Activated T-cell treated with anti-CD3 and anti-CD28 coated beads for 1 hour (primary cell): ENCODE measurements at regions not wholly inside any gene's neighbourhood (a gene's known extent, or its start where the extent isn't known, plus 50 kb on each side); places are given as distances from the start of the nearest gene placed in this dataset.
"Not testable (repeated sequence)": the region's sequence is repeated elsewhere in the genome, so short reads cannot be mapped to it uniquely, and the experiment has no call there.

ENCODE experiments used
- DNase-seq: peaks from one replicate; pipeline ENCODE4 v3.0.0-alpha.2; 2020; ENCODE audit warnings: low read depth

DNA sequence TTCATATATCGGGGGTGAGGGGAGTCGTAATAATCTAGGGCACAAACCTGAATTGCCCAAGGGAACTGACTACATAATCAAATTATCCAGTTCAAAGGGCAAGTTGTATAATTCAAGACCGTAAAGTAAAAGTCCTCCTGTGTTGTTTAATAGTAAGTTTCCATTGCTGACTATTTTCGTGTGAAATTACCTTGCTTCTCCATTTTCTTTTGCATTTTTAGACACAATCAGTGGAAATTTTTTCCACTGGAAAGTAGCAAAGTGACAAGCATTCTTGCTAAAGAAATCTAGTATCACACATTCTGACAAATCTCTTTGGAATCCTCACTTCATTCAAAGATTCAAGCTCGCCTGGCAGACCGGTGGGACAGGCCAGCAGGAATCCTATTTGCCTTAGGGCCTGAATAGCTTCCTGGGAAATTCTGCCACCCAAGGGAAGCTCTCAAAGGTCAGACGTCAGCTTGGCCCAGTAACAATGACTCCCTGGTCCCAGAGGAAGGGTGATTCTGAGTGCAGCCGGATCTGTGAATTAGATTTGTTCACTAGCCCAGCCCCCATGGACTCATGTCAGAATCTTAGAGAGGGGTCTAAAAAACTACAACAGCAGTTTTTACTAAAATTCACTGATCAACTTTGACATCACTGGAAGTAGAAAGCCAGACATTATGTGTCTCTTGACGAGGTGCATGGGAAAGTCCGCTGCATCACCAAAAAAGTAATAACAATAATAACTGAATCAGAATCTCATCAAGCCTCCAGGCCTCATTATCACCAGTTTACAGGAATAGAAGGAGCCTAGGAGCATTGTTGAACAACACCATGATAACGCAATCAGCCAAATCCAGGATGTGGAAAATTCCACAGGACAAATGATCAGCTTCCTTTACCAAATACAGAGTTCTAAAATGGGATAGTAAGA lies 161.0 kb downstream of the SKIDA1 start:
- no peak for DNase-seq

DNA sequence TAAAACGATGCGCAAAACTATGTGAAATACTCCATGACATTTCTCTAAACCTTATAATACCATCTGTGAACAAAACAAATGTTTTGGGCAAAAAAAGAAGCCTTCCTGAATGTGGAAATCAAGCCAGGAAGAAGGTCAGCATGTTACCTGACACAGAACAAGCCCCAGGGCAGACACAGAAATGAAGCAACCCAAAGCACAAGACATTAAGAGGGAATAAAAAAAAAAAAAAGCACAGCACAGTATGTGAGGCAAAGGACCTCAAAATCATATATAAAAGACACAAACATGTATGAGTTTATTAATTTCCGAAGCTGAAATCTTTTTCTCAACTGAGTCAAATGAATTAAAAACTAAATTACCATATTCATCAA lies 161.8 kb downstream of the SKIDA1 start:
- DNase-seq, result no peak

DNA sequence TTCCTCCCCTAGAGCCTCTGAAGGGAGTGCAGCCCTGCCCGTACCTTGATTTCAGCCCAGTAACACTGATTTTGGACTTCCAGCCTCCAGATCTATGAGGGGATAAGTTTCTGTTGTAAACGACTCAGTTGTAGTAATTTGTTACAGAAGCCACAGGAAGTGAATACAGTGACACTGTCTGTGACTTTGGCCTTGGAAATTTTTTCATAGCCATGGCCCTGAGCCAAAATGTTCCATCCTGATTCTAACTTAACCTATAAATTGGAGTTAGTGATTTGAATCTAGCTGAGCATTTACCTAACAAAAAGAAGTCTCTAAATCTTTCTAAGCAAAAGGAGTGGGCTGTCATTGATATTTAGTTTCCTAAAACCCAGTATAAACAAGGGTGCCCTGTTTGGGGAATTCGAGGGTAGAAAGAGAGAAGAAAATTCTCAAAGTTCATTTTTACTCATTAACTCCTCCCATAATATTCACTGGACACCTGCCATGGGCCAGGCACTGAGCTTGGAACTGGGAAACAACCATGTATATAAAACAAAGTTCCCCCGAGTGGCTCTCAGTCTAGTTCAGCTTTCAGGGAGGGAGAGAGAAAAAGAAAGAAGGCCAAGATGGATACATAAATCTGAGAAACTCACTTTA lies 162.3 kb downstream of the SKIDA1 start:
- no peak for DNase-seq

DNA sequence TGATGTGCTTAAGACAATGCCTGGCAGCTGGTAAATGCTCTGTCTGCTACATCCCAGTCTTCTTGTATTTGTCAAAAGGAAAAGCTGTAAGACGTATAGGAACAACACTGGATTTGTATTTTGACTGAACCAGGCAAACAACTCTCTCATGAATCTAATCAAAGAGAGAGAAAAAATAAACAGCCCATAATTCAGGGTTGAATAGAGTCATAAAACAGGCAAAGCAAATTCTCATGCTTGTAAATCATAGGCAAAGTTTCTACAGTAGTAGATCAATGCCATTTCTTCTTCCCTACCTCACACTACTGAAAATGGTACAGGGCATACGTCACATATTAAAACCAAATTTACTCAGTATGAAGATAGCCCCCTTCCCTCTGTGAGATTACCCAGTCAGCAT lies 166.3 kb downstream of the SKIDA1 start:
- DNase-seq, result no peak

DNA sequence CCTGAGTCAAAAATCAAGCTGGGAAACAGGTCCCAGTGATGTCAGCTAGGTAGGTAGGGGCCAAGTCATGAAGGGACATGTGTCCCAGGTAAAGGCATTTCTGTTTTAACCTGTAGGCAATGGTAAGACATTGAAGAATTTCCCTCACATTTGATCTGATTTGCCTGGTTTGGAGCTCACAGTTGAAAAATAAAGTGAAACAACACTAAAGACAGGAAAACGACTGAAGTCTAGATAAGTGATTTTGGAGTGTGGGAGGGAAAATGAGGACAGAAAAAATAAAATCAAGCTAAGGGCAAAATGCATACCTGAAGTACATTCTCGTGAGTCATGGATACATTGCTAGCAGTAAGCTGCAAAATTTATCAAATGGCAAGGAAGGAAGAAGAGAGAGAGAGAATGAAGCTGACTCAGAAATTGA lies 169.9 kb downstream of the SKIDA1 start:
- DNase-seq, result no peak

DNA sequence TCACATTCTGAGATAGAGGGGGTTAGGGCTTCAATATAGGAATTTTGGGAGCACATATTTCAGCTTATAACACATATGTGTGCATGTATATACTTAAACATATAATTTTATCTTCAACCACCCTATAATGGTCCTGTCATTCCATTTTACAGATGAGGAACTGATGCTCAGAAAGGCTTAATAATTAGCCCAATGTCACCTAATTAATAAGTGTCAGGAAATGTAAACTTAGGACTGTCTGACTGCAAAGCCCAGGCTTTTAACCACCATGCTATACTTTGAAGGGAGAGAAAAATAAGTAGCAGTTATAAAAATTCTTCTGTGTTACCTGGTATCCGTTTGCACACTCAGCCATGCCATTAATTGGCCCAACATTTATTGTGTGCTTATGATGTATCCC lies 172.6 kb downstream of the SKIDA1 start:
- no peak for DNase-seq

DNA sequence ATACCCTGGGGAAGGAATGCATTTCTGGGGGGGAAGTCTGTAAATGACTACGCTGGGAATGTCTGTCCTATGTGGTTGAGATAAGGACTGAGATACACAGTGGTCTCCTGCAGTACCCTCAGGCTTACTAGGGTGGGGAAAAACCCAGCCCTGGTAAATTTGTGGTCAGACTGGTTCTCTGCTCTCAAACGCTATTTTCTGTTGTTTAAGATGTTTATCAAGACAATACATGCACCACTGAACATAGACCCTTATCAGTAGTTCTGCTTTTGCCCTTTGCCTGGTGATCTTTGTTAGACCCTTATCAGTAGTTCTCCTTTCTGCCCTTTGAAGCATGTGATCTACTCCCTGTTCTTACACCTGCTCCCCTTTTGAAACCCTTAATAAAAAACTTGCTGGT lies 173.9 kb downstream of the SKIDA1 start:
- DNase-seq, result not testable (repeated sequence)

DNA sequence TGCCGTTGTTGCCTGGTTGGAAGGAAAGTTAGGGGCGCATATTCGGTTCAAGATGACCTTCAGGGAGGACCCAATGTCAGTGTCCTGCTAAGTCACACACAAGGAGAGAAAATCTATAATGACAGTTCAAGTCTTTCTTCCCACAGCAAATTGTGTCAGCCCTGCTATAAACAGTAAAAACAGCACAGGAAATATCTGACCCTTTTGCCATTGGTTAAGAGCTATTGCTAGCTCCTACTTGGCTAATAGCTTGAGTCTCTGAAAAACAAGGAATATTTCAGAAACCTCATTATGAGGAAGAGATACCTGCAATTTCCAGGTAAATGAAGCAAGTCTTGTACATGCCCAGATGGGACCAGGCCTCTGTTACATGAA lies 175.6 kb downstream of the SKIDA1 start:
- DNase-seq, result no peak

DNA sequence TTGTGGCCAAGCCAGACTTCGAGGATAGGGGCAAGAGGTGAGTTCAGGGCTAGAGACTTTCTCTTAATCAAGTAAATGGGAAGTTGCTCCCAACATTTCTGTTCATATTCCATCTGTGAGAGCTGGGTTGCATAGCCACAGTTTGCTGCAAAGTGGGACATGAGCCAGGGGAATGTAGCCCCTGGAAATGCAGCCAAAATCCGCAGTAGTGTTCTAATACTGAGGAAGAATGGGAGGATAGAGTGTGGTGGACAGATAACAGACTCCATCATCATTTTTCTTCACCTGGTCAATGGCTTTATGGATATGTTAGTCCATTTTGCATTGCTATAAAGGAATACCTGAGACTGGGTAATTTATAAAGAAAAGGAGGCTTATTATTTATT lies 177.7 kb downstream of the SKIDA1 start:
- no peak for DNase-seq

DNA sequence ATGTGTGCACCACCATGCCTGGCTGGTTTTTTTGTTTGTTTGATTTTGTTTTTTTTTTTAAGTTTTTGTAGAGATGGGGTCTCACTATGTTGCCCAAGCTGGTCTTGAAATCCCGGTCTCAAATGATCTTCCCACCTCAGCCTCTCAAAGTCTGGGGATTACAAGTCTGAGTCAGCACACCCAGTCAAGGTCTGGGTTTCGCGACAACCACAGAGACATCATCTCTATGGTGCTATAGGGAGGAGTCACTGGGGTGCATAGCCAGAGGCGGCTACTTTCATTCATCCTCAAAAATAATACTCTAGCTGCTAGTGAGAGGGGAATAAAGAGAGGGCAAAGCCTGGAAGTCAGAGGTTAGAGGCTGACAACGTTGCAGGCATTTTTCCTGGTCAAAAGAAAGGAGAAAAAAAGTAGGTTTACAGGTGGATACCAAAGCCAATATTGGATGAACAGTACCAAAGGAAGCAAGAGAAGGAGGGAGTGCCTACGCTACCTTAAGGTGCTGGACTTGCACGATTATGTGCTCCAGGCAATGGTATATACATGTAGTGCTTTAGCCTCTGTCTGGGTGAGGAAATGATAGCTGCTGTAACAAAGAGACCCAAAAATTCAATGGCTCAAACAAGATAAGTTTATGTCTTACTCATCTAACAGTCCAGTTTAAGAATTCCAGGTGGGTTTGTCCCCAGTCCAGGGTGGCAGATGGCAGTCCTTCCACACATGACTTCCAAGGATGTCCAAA lies 178.3 kb downstream of the SKIDA1 start:
- DNase-seq, result no peak

DNA sequence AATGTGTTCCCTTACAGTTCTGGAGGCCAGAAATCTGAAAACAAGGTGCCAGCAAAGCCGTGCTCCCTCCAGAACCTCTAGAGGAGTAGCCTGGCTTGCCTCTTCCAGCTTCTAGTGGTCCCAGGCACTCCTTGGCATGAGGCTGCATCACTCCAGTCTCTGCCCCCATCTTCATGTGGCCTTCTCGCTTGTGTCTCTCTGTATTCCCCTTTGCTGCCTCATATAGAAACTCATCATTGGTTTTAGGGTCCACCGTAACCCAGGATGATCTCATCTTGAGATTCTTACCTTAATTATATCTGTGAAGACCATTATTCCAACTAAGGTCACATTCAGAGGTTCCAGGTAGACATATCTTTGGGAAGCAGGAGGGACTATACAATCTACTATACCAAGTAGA lies 182.4 kb downstream of the SKIDA1 start:
- DNase-seq, result no peak

DNA sequence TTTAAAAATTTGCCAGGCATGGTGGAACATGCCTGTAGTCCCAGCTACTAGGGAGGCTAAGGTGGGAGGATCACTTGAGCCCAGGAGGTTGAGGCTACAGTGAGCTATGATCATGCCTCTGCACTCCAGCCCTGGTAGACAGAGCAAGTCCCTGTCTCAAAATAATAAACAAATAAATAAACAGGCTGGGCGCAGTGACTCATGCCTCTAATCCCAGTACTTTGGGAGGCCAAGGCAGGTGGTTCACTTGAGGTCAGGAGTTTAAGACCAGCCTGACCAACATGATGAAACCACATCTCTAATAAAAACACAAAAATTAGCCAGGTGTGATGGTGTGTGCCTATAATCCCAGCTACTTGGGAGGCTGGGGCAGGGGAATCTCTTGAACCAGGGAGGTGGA lies 183.0 kb downstream of the SKIDA1 start:
- DNase-seq, result not testable (repeated sequence)

DNA sequence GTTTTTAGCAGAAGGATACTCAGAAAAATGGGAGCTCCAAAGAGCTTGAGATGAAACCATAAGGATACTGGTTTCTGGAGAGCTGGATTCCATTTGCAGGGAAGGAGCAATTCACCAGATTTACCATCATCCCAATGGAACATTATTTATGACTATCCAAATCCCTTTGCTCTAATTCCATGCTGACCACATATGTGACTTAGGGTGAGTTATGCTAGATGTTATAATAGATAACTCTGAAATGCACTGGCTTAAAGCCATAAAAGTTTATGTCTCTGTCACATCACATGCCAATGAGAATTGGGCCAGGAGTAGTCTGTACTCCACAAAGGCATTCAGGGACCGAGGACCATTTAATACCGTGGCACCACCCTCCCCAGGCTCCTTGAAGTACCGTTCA lies 185.2 kb downstream of the SKIDA1 start:
- DNase-seq, result no peak

DNA sequence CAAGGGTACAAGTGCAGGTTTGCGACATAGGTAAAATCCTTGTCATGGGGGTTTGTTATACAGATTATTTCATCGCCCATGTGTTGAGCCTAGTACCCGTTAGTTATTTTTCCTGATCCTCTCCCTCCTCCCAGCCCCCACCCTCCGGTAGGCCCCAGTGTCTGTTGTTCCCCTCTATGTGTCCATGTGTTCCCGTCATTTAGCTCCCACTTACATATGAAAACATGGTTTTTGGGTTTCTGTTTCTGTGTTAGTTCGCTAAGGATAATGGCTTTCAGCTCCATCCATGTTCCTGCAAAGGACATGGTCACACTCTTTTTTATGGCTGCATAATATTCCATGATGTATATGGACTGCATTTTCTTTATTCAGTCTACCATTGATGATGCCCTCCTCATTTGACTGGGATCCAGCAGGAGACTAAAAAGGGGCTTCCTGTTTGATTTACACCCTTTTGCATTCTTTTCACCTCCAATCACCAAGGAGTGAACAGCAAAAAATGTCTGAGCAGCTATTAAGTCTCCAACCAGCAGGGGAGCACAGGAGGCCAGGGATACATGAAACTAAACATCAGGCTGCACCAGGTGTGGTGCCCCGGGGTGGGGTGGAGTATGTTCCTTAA lies 188.2 kb downstream of the SKIDA1 start:
- no peak for DNase-seq

DNA sequence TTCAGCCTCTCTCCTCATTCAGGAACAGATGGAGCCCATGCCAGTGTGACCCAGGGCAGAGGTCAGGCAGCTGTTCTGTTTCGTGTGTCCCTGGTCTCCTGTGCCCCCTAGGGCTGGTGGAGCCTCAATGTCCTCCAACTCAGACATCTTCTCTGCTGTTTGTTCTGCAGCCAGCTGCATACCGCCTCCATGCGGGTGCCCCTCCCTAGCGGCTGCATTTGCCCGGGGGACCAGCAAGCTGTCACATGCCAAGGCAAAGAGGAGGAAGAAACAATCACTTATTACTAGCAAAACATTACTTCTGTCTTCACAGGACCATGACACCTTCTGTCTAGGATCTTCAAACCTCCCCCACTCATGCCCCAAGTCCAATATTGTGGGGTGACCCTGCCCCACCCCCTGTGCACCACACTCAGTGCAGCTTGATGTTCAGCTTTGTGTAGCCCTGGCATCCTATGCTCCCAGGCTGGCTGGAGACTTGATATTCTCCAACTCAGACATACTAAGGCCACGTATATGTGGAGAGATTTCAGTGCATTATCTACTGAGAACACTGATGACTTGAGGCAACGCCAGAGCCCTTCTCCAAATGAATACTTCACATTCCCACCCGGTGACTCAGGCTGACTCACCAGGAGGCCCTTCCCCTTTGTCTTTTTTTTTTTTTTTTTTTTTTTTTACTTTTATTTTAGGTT lies 188.9 kb downstream of the SKIDA1 start:
- no peak for DNase-seq

DNA sequence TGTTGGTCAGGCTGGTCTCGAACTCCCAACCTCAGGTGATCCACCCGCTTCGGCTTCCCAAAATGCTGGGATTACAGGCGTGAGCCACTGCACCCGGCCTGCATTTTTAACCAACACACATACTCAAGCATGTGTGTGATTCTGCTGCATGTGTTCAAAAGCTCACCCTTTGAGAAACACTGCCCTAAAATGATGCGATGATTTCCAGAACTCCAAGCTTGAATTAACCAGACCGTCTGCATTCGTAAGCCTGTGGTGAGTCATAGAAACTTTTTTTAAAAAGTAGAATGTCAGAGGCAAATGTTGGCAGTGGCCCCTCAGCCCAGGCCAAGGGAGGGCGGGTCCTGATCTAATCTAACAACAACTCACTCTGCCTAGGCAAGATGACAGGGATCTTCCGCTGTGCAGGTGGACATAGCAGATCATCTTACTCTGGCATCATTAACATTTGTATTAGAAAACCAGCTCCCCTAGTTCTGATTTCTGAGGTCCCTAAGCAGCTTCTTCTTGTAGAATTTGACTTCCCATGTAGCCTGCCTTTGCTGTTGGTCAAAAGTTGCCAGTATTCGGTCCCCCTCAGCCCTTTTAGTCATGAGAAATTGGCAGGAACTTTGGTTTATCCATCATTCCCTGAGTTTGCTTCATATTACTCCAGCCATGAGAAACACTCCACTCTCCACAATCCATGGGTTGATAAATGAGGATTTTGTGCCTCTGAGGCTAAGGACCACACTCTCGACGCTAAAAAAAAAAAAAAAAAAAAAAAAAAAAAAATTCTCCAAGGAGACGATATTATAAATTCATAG lies 190.4 kb downstream of the SKIDA1 start:
- no peak for DNase-seq

DNA sequence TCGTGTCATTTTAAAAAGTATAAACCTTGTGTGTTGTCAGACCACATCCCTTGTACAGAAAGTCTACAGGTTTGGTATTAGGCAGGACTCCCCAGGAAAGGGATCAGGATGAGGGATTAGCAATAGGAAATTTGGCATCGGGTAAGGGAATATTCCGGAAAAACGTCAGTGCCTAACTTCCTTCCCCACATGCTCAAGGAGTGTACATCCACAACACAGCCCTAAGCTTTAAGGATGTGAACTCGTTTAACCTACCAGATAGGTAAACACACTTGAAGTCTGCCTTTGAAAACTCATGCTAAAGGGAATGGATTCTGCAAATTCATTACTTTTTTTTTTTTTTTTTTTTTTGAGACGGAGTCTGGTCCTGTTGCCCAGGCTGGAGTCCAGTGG lies 194.9 kb downstream of the SKIDA1 start:
- no peak for DNase-seq

DNA sequence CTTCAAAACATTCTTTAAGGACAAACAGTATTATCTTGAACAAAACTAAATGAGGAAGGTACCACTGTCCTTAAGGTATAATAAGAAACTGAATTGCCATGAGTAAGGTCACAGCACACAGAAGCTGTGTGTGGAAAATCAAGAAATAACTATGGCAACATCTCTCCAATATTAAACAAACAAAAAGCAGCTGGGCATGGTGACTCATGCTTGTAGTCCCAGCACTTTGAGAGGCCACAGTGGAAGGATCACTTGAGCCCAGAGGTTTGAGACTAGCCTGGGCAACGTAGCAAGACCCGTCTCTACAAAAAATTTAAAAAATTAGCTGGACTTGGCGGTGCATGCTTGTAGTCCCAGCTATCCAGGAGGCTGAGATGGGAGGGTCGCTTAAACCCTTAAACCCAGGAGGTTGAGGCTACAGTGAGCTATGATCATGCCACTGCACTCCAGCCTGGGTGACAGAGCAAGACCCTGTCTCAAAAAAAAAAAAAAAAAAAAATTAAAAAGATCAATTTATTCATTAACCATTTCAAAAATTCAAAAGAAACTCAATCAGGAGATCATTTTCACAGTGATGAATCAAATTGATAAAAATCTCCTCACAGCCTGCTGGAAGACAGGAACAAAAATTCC lies 195.4 kb downstream of the SKIDA1 start:
- no peak for DNase-seq

DNA sequence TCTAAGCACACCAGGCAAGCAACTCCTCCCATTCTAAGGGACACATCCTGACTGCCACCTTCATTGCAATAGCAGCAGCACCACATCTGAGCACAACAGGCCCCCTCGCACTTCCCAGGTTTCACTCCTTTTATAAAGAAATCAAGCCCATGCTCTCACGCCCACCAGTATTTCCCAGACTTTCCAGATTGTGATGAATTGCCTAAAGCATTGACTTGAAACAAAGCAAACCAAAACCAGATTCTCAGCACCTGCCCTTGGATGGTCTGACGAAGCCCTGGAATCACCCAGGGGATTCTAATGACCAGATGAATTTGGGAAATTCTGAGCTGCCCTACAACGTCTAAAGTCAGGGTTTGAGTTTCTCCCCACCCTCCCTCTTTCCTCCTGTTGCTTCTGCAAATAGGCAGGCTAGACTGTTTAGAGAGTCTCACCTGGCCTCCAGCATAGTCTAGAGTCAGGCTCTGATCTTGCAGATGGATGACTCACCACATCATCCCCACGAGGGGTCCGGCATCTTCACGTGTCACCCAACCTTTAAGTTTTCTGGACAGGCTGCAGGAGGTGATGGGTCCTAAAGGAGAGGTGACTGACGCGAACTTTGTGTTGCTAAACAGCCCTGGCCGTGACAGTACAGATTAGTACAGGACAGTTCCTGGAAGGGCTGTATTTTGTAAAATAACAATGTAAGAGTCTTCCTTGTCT lies 198.0 kb downstream of the SKIDA1 start:
- no peak for DNase-seq
